Esophagus squamous epithelium (tissue), 4 donors: ENCODE measurements at regions not wholly inside any gene's neighbourhood (a gene's known extent, or its start where the extent isn't known, plus 50 kb on each side); places are given as distances from the start of the nearest gene placed in this dataset.

Experiments used
- CTCF ChIP-seq, 6 experiments: fragments of 450-650 bp in 4 of 6; fragments of 200-600 bp in 2 of 6; sonication (generic) in 2 of 6; IDR thresholded peaks; one replicate each; pipeline ENCODE4 v1.5.1; 2016 to 2019; ENCODE audit warnings: antibody characterized with exemption in 6 of 6, mild to moderate bottlenecking in 4 of 6, moderate library complexity in 4 of 6
- POLR2A ChIP-seq, 4 donors: fragments of 450-650 bp; IDR thresholded peaks; one replicate each; pipeline ENCODE4 v1.6.1; 2017; ENCODE audit warnings: antibody characterized with exemption in 4 of 4, mild to moderate bottlenecking in 4 of 4, moderate library complexity in 3 of 4

DNA sequence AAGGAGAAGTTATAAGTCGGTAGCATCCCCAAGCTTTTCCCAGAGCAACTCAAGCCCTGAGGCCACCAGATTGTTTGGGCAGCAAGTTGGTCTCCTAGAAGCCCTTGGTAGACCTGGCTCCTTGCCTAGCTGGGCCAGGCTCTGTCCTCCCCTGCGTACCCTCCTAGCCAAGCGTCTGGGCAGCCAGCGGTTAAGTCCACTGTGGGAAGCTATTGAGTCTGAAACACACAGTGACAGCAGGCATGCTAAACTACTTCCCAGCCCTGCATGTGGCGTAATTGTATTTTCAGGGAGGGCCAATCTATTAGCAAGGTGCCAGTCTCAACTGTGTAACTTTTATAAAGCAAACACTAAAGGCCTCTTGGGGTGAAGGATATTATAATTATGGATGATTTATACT is 419.1 kb upstream of the RBFOX1 start:
- TF ChIP-seq CTCF (IDR thresholded peaks at IDR 0.05), result no peak
- TF ChIP-seq POLR2A (IDR thresholded peaks at IDR 0.05), result no peak
